Small intestine (tissue), 7 donors: ENCODE measurements at regions not wholly inside any gene's neighbourhood (a gene's known extent, or its start where the extent isn't known, plus 50 kb on each side); places are given as distances from the start of the nearest gene placed in this dataset.
A peak's percentile ranks its signal among the peaks of the same experiment; 100 is the strongest.

Experiments
- DNase-seq, 2 donors: peaks; one replicate each; pipeline versions ENCODE4 v3.0.0 to v3.0.0-alpha.2; 2013
- FAIRE-seq: peaks from 2 replicates; lab custom pipeline; 2012; peaks lifted over from hg19 to GRCh38; lab: Jason Lieb, UNC
- H3K27ac ChIP-seq, 3 donors: one replicate each; pipeline ENCODE4 v1.5.1; 2013; ENCODE audit warnings: low read length in 2 of 3, mild to moderate bottlenecking in 2 of 3, control low read depth in 1 of 3, inconsistent platforms in 1 of 3, low read depth in 1 of 3, moderate library complexity in 1 of 3
- H3K27me3 ChIP-seq, 3 donors: one replicate each; pipeline ENCODE4 v1.6.1; 2013; ENCODE audit warnings: low read length in 3 of 3, inconsistent platforms in 1 of 3; ENCODE audit not compliant: control insufficient read depth in 3 of 3, insufficient read depth in 3 of 3
- H3K36me3 ChIP-seq, 3 donors: one replicate each; pipeline ENCODE4 v1.6.1; 2013; ENCODE audit warnings: low read length in 3 of 3, inconsistent platforms in 1 of 3, low read depth in 1 of 3, mild to moderate bottlenecking in 1 of 3, moderate library complexity in 1 of 3; ENCODE audit not compliant: control insufficient read depth in 3 of 3, insufficient read depth in 2 of 3
- H3K4me1 ChIP-seq, 3 donors: one replicate each; pipeline ENCODE4 v1.6.1; 2013; ENCODE audit warnings: low read length in 2 of 3, inconsistent platforms in 1 of 3, low read depth in 1 of 3, mild to moderate bottlenecking in 1 of 3, moderate library complexity in 1 of 3; ENCODE audit not compliant: control insufficient read depth in 3 of 3, insufficient read depth in 2 of 3
- H3K4me3 ChIP-seq, 3 donors: one replicate each; pipeline ENCODE4 v1.5.1; 2013; ENCODE audit warnings: low read length in 3 of 3, control low read depth in 1 of 3, inconsistent platforms in 1 of 3, low read depth in 1 of 3, mild to moderate bottlenecking in 1 of 3, moderate library complexity in 1 of 3
- H3K9me3 ChIP-seq, 2 donors: one replicate each; pipeline ENCODE4 v1.6.1; 2013; ENCODE audit warnings: low read depth in 1 of 2, low read length in 1 of 2; ENCODE audit not compliant: control insufficient read depth in 2 of 2, insufficient read depth in 1 of 2
- WGBS, 3 donors: extraction: QIAGEN DNeasy Blood & Tissue Kit; methylation state at CpG; one replicate each; pipeline ENCODE4 v1.1.7; 2013; 5-methylcytosine and 5-hydroxymethylcytosine counted together
- donor health status: healthy with polysubstance abuse.
- donor health status: control.
- donor health status: control.
- donor health status: Bipolar disorder and iron deficiency.
- donor health status: healthy.

DNA sequence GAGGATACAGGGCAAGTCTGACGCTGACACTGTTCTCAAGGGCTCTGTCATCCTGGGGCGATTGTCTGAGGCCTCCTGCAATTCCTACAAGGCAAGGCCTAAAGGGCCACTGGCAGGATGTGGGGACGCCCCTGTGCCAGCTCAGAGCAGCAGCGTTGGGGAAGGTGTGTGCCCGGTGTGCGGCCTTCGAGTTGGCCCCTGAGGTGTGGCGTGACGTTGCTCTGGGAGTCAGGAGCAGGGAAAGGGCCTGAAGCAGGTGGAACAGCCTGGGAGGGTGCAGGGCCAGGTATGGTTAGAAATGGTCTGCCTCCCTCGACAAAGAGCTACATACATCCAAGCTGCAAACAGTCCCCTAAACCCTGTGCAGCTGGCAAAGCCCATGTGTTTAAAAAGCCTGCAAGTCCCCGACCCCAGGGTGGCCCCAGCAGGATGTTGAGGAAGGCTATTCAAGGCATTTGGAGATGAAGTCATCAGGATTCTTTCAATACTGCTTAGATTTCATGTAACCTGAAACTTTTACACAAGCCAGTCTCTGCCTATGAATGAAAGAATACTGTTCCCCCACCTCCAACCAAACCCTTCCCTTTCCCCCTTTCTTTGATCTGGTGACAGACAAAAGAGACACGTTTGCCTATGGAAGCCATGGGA is 142.5 kb upstream of the TNS3 start:
- DNase-seq (no peak), FAIRE-seq (no peak)
- Histone ChIP-seq H3K27ac (no peak overlapping the region), H3K27me3 (no peaks in the 10 kb centered on the region), H3K9me3 (no peaks in the 10 kb centered on the region), H3K36me3 (no peaks in the 10 kb centered on the region), H3K4me1 (peaks cover 2 to 41% (median 7%) of the 10 kb centered on the region in 3 donors), H3K4me3 (no peak overlapping the region)
- 82 to 85% (median 85%) methylated on average over 12 of the region's 12 CpGs for WGBS, 3 donors

GRCh38 chr7:47722126-47722525 is 140.2 kb upstream of the TNS3 start:
- Histone ChIP-seq H3K27me3 (no peaks in the 10 kb centered on the region), H3K4me1 (peaks cover 2 to 44% (median 7%) of the 10 kb centered on the region in 3 donors), H3K36me3 (no peaks in the 10 kb centered on the region), H3K9me3 (no peaks in the 10 kb centered on the region), H3K4me3 (no peak overlapping the region), H3K27ac (no peak overlapping the region)
- FAIRE-seq (no peak), DNase-seq (no peak)
- WGBS, 3 donors = 94 to 98% (median 95%) methylated on average over 8 of the region's 8 CpGs

DNA sequence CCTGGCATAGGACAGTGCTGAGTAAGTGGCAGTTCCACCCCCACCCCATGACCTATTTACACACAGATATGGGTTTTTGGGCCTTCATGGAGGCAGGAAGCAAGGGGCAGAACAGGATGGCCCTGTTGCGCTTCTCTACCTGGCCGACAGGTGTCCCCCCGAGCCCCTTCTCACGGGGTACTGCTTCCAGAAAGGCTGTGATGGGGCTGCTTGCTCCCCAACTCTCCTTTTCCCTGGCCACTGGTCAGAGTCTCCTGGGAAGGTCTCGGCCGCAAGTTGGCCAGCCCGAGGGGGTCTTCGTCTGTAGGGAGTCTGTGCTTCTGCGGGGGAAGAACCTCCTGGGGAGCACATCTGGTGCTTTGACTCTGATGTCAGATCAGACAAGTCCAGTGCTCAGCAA is 139.8 kb upstream of the TNS3 start:
- Histone ChIP-seq H3K4me3 (no peak overlapping the region), H3K36me3 (no peaks in the 10 kb centered on the region), H3K9me3 (no peaks in the 10 kb centered on the region), H3K4me1 (peaks cover 2 to 41% (median 5%) of the 10 kb centered on the region in 3 donors), H3K27me3 (no peaks in the 10 kb centered on the region), H3K27ac (no peak overlapping the region)
- DNase-seq (no peak), FAIRE-seq (no peak)
- WGBS, 3 donors = 91 to 96% (median 95%) methylated on average over 9 of the region's 9 CpGs

- Histone ChIP-seq H3K27ac (no peak overlapping the region), H3K27me3 (no peaks in the 10 kb centered on the region), H3K9me3 (no peaks in the 10 kb centered on the region), H3K4me3 (no peak overlapping the region), H3K36me3 (no peaks in the 10 kb centered on the region), H3K4me1 (peaks cover 2 to 34% (median 5%) of the 10 kb centered on the region in 3 donors)
- 81 to 86% (median 83%) methylated on average over 8 of the region's 8 CpGs for WGBS, 3 donors
- no peak for DNase-seq
- FAIRE-seq = no peak
Observed at GRCh38 chr7:47720907-47721244, 139.0 kb upstream of the TNS3 start.

DNA sequence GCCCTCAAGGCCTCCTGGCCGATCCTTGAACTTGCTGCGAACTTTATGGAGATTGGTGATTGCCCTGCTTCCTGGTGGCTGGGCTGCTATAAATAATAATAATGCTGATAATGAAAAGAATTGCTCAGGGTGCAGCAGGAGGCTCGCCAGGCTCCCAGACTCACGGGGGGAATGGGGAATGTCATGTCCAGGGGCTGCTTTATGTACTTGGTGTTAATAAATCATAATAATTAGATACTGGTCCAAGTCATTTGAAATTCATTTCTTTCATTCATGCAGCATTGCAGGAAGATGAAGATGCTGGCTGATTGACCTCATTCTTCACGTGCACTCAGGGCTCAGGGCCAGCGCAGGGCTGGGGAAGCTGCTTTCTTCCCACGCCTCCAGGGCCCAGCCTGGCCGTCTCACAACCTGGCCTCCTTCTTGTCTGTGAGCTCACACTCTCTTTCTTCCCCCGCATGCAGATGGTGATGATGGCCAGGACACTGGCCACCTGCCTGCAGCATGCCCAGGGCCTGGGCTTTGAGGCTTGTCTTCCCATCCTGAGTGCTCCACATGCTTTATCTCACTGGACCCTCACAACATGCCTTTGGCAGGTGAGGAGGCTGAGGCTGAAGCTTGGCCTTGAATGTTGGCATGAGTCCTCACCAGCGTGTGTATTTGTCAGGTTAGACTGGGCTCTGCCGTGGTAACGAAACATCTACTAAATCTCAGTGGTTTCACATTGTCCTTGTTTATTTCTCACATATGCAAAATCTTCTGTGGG is 138.4 kb upstream of the TNS3 start:
- Histone ChIP-seq H3K27me3 (no peaks in the 10 kb centered on the region), H3K27ac (peak overlapping the region in 1 of 3 donors; percentile 29), H3K9me3 (no peaks in the 10 kb centered on the region), H3K36me3 (no peaks in the 10 kb centered on the region), H3K4me3 (no peak overlapping the region), H3K4me1 (peaks cover 2 to 30% (median 5%) of the 10 kb centered on the region in 3 donors)
- no peak for FAIRE-seq
- WGBS, 3 donors = 26 to 44% (median 27%) methylated on average over 12 of the region's 12 CpGs
- peak; percentile 56 to 63 for DNase-seq

DNA sequence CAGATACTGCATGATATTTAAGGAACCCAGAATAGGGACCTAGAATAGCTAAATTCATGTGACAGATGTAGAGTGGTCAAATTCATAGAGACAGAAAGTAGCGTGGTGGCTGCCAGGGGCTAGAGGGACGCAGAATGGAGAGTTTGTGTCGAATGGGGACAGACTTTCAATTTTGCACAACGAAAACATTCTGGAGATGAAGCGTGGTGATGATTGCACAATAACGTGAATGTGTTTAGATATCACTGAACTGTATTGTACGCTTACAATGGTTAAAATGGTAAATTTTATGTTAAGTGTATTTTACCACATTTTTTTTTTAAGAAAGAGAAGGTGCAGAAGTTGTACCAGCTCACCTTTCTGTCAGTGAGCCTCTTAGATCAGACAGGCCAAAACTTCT is 137.8 kb upstream of the TNS3 start:
- no peaks in the 10 kb centered on the region for H3K36me3 ChIP-seq
- FAIRE-seq = no peak
- WGBS, 3 donors = 64 to 69% (median 67%) methylated on average over 7 of the region's 7 CpGs
- H3K4me1 ChIP-seq = peaks cover 2 to 24% (median 5%) of the 10 kb centered on the region in 3 donors
- no peaks in the 10 kb centered on the region for H3K9me3 ChIP-seq
- no peak for DNase-seq
- H3K27me3 ChIP-seq = no peaks in the 10 kb centered on the region
- peak overlapping the region in 1 of 3 donors; percentile 29 for H3K27ac ChIP-seq
- H3K4me3 ChIP-seq = no peak overlapping the region

- DNase-seq (no peak), FAIRE-seq (no peak)
- peaks cover 2 to 14% (median 5%) of the 10 kb centered on the region in 3 donors for H3K4me1 ChIP-seq
- H3K27ac ChIP-seq = no peak overlapping the region
- H3K36me3 ChIP-seq = no peaks in the 10 kb centered on the region
- no peaks in the 10 kb centered on the region for H3K27me3 ChIP-seq
- no peak overlapping the region for H3K4me3 ChIP-seq
- whole genome bisulfite sequencing, 3 donors = 68 to 89% (median 78%) methylated on average over 5 of the region's 5 CpGs
- H3K9me3 ChIP-seq = no peaks in the 10 kb centered on the region
Observed at GRCh38 chr7:47715631-47716068, 133.7 kb upstream of the TNS3 start.

DNA sequence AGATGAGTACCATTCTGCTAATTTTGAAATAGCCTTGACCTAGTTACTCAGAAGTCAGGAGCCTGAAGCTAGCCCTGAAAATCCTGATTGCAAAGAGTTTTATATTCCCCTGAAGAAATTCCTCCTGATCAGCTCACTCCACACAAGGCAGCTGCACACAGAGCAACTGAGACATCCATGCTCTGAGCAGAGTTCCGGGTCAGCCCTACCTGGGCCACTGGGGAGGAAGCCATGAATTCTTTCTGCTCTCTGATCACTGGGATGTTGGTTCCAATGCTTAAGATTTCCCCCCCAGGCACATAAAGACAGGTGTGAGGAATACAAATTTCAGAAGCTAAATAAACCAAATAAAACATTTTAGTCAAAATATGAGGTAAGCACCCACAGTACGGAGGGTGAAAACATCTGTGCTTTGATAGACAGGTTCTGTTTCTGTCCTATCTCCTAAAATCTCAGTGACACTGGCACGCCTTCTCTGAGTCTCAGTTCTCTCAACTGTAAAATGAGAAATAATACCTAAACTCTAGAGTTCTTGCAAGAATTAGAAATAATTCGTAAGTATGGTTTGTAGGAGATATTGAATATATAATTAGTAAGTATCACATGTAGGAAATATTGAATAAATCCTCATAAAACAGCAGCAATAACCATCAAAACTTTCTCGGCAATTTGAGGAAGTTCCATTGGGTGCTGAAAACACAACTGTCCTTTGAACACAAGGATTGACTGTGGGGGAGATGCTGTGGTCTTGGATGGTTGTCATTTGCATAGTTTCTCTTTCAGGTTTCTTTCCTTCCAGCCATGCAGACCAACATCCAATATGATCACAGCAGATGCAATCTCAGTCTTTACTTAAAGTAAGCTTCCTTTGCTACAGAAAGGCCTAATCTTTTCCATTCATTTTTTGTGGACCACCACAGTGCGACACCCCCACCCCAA is 133.0 kb upstream of the TNS3 start:
- Histone ChIP-seq H3K27ac (no peak overlapping the region), H3K27me3 (no peaks in the 10 kb centered on the region), H3K4me1 (peaks cover 1 to 7% (median 1%) of the 10 kb centered on the region in 3 donors), H3K9me3 (no peaks in the 10 kb centered on the region), H3K36me3 (no peaks in the 10 kb centered on the region), H3K4me3 (no peak overlapping the region)
- DNase-seq (no peak), FAIRE-seq (no peak)
- 70 to 79% (median 73%) methylated on average over 6 of the region's 6 CpGs for WGBS, 3 donors
